ENCODE measurements at regions not wholly inside any gene's neighbourhood (a gene's known extent, or its start where the extent isn't known, plus 50 kb on each side); places are given as distances from the start of the nearest gene placed in this dataset.
"Not testable (repeated sequence)": the region's sequence is repeated elsewhere in the genome, so short reads cannot be mapped to it uniquely, and the experiment has no call there.

- DNase-seq (ENCODE audit: low read depth in 2 of 2) = no peak
Observed at GRCh38 chr5:90071066-90071465, 338.5 kb downstream of the CETN3 start.

- no peak for DNase-seq (ENCODE audit: low read depth in 2 of 2)
Observed at GRCh38 chr5:90066920-90067319, 342.6 kb downstream of the CETN3 start.

DNA sequence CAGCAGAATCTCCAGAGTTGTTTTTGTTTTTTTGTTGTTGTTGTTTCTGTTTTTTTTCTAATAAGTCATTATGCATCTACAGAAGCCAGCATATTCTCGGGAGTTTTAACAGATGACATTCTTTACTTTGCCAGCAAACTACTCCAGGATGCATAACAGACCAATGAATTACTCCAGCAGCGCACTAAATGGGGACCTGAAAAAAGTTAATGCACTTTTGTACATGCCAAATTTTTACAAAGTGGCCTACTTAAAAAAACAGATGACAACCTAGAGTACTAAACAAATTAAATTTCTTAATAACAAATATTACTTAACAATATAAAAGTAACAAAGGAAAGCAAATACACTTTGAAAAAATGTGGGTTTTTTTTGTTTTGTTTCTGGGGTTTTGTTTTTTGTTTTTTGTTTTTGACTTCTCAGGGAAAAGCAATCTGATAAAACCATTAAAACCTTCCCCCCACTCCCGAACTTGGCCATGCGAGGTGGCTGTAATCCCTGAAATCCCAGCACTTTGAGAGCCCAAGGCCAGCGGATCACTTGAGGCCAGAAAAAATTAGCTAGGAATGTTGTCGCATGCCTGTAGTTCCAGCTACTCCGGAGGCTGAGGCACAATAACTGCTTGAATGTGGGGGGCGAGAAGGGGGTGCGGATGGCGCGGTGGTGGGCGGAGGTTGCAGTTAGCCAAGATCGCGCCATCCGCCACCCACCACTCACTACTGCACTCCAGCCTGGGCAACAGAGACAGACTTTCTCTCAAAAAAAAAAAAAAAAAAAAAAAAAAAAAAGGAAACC is 352.4 kb downstream of the CETN3 start:
- DNase-seq (ENCODE audit: low read depth in 2 of 2) = no peak

GRCh38 chr5:90055831-90056328 is 353.7 kb downstream of the CETN3 start:
- DNase-seq (ENCODE audit: low read depth in 2 of 2) = no peak

DNA sequence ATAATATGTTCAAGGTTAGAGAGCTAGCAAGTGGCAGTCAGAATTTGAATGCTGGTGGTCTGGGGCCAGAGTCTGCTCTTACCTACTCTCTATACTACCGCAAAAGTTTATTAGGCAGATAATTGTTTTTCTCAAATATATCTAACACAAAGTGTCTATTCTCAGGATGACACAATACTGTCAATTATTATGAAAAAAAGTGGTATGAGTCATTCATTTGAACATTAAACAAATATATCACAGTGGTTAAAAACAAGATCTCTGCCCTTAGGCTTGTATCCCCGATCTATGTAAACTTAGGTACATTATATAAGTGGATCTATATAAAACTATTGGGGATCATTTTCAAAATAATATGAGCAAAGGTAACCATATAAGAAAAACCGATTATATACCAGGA is 354.9 kb downstream of the CETN3 start:
- DNase-seq (ENCODE audit: low read depth in 2 of 2) = no peak

- no peak for DNase-seq (ENCODE audit: low read depth in 2 of 2)
Observed at GRCh38 chr5:90051756-90052155, 357.8 kb downstream of the CETN3 start.

- no peak for DNase-seq (ENCODE audit: low read depth in 2 of 2)
Observed at GRCh38 chr5:90050103-90050502, 359.5 kb downstream of the CETN3 start.

- no peak for DNase-seq (ENCODE audit: low read depth in 2 of 2)
Observed at GRCh38 chr5:90047113-90047512, 362.4 kb downstream of the CETN3 start.

- not testable (repeated sequence) for DNase-seq (ENCODE audit: low read depth in 2 of 2)
Observed at GRCh38 chr5:90040082-90040481, 369.5 kb downstream of the CETN3 start.

- DNase-seq (ENCODE audit: low read depth in 2 of 2) = no peak
Observed at GRCh38 chr5:90037646-90038045, 371.9 kb downstream of the CETN3 start.

DNA sequence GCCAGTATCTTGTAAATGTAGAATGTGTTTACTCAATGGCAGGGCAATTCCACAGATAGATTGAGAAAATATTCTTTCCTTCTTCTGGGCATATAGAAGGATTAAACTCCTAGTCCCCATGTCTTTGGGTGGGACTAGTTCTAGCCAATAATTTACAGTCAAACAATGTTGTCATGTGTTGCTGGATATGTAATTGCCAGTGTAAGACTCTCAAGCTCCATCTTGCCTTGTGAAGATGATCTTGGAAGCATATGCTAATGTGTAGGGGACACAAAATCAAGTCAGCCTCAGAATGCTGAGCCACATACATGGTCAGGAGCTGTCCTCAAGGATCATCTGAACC is 386.9 kb downstream of the CETN3 start:
- no peak for DNase-seq (ENCODE audit: low read depth in 2 of 2)

- DNase-seq (ENCODE audit: low read depth in 2 of 2) = no peak
Observed at GRCh38 chr5:90022002-90022710, 387.4 kb downstream of the CETN3 start.

GRCh38 chr5:90020575-90021538 is 388.7 kb downstream of the CETN3 start:
- DNase-seq (ENCODE audit: low read depth in 2 of 2) = peak; percentile 16 to 79

DNA sequence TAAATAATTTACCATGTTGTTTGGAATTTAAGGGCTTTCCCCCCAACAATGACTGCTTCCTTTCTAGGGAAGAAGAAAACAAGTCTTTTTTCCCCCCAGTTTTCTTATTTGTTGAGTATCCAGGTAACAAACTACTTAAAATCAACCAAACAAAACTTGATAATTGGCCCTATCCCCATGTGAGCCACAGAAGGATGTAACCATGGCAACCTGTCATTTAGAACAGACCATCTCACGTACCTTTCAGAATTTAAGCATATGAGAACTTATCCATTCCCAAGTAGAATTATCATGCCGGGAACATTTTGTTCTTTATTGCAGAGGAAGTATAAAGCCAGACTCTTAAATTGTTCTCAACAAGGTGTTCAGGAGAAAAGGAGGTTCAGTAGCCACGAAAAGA is 392.3 kb downstream of the CETN3 start:
- no peak for DNase-seq (ENCODE audit: low read depth in 2 of 2)

- peak in 1 of 2 donors; percentile 7 for DNase-seq (ENCODE audit: low read depth in 2 of 2)
Observed at GRCh38 chr5:90015584-90016018, 394.0 kb downstream of the CETN3 start.

DNA sequence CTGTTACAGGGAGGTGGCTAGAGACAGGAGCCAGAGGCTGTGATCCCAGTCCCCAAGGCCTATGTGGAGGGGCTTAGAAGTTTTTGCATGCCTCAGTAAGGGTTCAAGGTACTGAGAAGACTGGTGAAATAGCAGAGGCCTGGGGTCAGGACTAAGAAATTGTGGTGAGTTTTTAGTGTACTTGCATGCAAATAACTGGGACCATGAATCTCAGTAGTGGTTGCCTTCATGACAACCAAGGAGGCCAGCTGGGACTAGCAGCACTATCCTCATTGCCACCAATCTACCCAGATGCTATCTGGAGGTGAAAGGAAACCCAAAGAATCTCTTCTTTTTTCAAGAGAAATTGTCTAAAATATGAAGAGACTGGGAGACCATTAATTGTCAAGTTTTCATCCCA is 395.1 kb downstream of the CETN3 start:
- no peak for DNase-seq (ENCODE audit: low read depth in 2 of 2)

DNA sequence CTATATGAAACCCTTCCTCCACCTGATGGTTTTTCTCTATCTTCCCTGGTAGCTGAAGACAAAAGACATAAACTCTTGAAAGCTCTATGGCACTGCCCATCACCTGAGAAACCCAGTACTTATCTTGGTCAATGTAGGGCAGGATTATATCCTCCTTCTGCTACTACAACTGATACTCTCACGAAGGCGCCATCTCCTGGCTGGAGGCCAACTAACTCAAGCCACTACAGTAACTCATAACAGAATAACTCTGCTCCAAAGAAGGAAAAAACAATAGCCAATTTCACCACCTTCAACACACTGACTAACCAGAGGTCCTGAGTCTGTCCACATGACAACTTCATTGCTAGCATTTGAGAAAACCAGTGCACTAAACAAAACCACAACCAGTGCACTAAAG is 409.2 kb downstream of the CETN3 start:
- DNase-seq (ENCODE audit: low read depth in 2 of 2) = no peak

GRCh38 chr5:89998519-89999305 is 410.8 kb downstream of the CETN3 start:
- no peak for DNase-seq (ENCODE audit: low read depth in 2 of 2)

- DNase-seq (ENCODE audit: low read depth in 2 of 2) = no peak
Observed at GRCh38 chr5:89996890-89997289, 412.7 kb downstream of the CETN3 start.

GRCh38 chr5:89996335-89996734 is 413.2 kb downstream of the CETN3 start:
- no peak for DNase-seq (ENCODE audit: low read depth in 2 of 2)

- DNase-seq (ENCODE audit: low read depth in 2 of 2) = no peak
Observed at GRCh38 chr5:89994266-89994665, 415.3 kb downstream of the CETN3 start.
